ENCODE measurements at regions not wholly inside any gene's neighbourhood (a gene's known extent, or its start where the extent isn't known, plus 50 kb on each side); places are given as distances from the start of the nearest gene placed in this dataset.

GRCh38 chr12:59020073-59020946 is 100.0 kb upstream of the LRIG3 start:
- DNase-seq (ENCODE audit: insufficient read length, low spot score) = no peak
- FAIRE-seq = no peak
- no peak for TF ChIP-seq PAX5 (IDR thresholded peaks at IDR 0.05; ENCODE audit: insufficient read depth, low read length, severe bottlenecking)
- no peak for TF ChIP-seq POU2F2 (IDR thresholded peaks at IDR 0.05; ENCODE audit: low read depth, low read length)
- TF ChIP-seq POLR2AphosphoS5 (IDR thresholded peaks at IDR 0.05; ENCODE audit: low read depth, low read length) = no peak
- TF ChIP-seq SPI1 (IDR thresholded peaks at IDR 0.05; ENCODE audit: low read depth, low read length) = no peak
- no peak for TF ChIP-seq TAF1 (IDR thresholded peaks at IDR 0.05; ENCODE audit: low read depth, low read length)
- TF ChIP-seq POLR2A (IDR thresholded peaks at IDR 0.05; ENCODE audit: low read depth, low read length) = no peak

- no peak for DNase-seq (ENCODE audit: insufficient read length, low spot score)
- TF ChIP-seq POLR2A (IDR thresholded peaks at IDR 0.05; ENCODE audit: low read depth, low read length) (no peak), POLR2AphosphoS5 (IDR thresholded peaks at IDR 0.05; ENCODE audit: low read depth, low read length) (no peak), PAX5 (IDR thresholded peaks at IDR 0.05; ENCODE audit: insufficient read depth, low read length, severe bottlenecking) (no peak), POU2F2 (IDR thresholded peaks at IDR 0.05; ENCODE audit: low read depth, low read length) (no peak), TAF1 (IDR thresholded peaks at IDR 0.05; ENCODE audit: low read depth, low read length) (no peak), SPI1 (IDR thresholded peaks at IDR 0.05; ENCODE audit: low read depth, low read length) (no peak)
- FAIRE-seq = no peak
These were observed 94.6 kb upstream of the LRIG3 start for GRCh38 chr12:59014885-59015284.

GRCh38 chr12:59010941-59011340 is 90.6 kb upstream of the LRIG3 start:
- no peak for TF ChIP-seq POLR2A (IDR thresholded peaks at IDR 0.05; ENCODE audit: low read depth, low read length)
- no peak for TF ChIP-seq TAF1 (IDR thresholded peaks at IDR 0.05; ENCODE audit: low read depth, low read length)
- no peak for TF ChIP-seq PAX5 (IDR thresholded peaks at IDR 0.05; ENCODE audit: insufficient read depth, low read length, severe bottlenecking)
- TF ChIP-seq POU2F2 (IDR thresholded peaks at IDR 0.05; ENCODE audit: low read depth, low read length) = no peak
- no peak for TF ChIP-seq SPI1 (IDR thresholded peaks at IDR 0.05; ENCODE audit: low read depth, low read length)
- no peak for TF ChIP-seq POLR2AphosphoS5 (IDR thresholded peaks at IDR 0.05; ENCODE audit: low read depth, low read length)
- DNase-seq (ENCODE audit: insufficient read length, low spot score) = no peak
- no peak for FAIRE-seq

GRCh38 chr12:59010118-59010517 is 89.8 kb upstream of the LRIG3 start:
- TF ChIP-seq POU2F2 (IDR thresholded peaks at IDR 0.05; ENCODE audit: low read depth, low read length) (no peak), PAX5 (IDR thresholded peaks at IDR 0.05; ENCODE audit: insufficient read depth, low read length, severe bottlenecking) (no peak), POLR2AphosphoS5 (IDR thresholded peaks at IDR 0.05; ENCODE audit: low read depth, low read length) (no peak), TAF1 (IDR thresholded peaks at IDR 0.05; ENCODE audit: low read depth, low read length) (no peak)
- no peak for DNase-seq (ENCODE audit: insufficient read length, low spot score)
- FAIRE-seq = no peak

- TF ChIP-seq POLR2A (IDR thresholded peaks at IDR 0.05; ENCODE audit: low read depth, low read length) (no peak), POLR2AphosphoS5 (IDR thresholded peaks at IDR 0.05; ENCODE audit: low read depth, low read length) (no peak), SPI1 (IDR thresholded peaks at IDR 0.05; ENCODE audit: low read depth, low read length) (no peak), POU2F2 (IDR thresholded peaks at IDR 0.05; ENCODE audit: low read depth, low read length) (no peak), PAX5 (IDR thresholded peaks at IDR 0.05; ENCODE audit: insufficient read depth, low read length, severe bottlenecking) (no peak), TAF1 (IDR thresholded peaks at IDR 0.05; ENCODE audit: low read depth, low read length) (no peak)
- FAIRE-seq (no peak), DNase-seq (ENCODE audit: insufficient read length, low spot score) (no peak)
These were observed 87.3 kb upstream of the LRIG3 start for GRCh38 chr12:59007620-59008019.

- DNase-seq (ENCODE audit: insufficient read length, low spot score) (no peak), FAIRE-seq (no peak)
- TF ChIP-seq POLR2A (IDR thresholded peaks at IDR 0.05; ENCODE audit: low read depth, low read length) (no peak), SPI1 (IDR thresholded peaks at IDR 0.05; ENCODE audit: low read depth, low read length) (no peak), POU2F2 (IDR thresholded peaks at IDR 0.05; ENCODE audit: low read depth, low read length) (no peak), POLR2AphosphoS5 (IDR thresholded peaks at IDR 0.05; ENCODE audit: low read depth, low read length) (no peak), TAF1 (IDR thresholded peaks at IDR 0.05; ENCODE audit: low read depth, low read length) (no peak), PAX5 (IDR thresholded peaks at IDR 0.05; ENCODE audit: insufficient read depth, low read length, severe bottlenecking) (no peak)
These were observed 85.1 kb upstream of the LRIG3 start for GRCh38 chr12:59005193-59005955.

- DNase-seq (ENCODE audit: insufficient read length, low spot score) (no peak), FAIRE-seq (no peak)
- TF ChIP-seq POLR2AphosphoS5 (IDR thresholded peaks at IDR 0.05; ENCODE audit: low read depth, low read length) = no peak
- TF ChIP-seq SPI1 (IDR thresholded peaks at IDR 0.05; ENCODE audit: low read depth, low read length) = no peak
- no peak for TF ChIP-seq POLR2A (IDR thresholded peaks at IDR 0.05; ENCODE audit: low read depth, low read length)
- no peak for TF ChIP-seq POU2F2 (IDR thresholded peaks at IDR 0.05; ENCODE audit: low read depth, low read length)
- no peak for TF ChIP-seq TAF1 (IDR thresholded peaks at IDR 0.05; ENCODE audit: low read depth, low read length)
- no peak for TF ChIP-seq PAX5 (IDR thresholded peaks at IDR 0.05; ENCODE audit: insufficient read depth, low read length, severe bottlenecking)
These were observed 84.2 kb upstream of the LRIG3 start for GRCh38 chr12:59004456-59004855.

GRCh38 chr12:58995666-58996363 is 75.5 kb upstream of the LRIG3 start:
- TF ChIP-seq PAX5 (IDR thresholded peaks at IDR 0.05; ENCODE audit: insufficient read depth, low read length, severe bottlenecking) = no peak
- TF ChIP-seq TAF1 (IDR thresholded peaks at IDR 0.05; ENCODE audit: low read depth, low read length) = no peak
- TF ChIP-seq SPI1 (IDR thresholded peaks at IDR 0.05; ENCODE audit: low read depth, low read length) = no peak
- TF ChIP-seq POLR2A (IDR thresholded peaks at IDR 0.05; ENCODE audit: low read depth, low read length) = no peak
- no peak for TF ChIP-seq POLR2AphosphoS5 (IDR thresholded peaks at IDR 0.05; ENCODE audit: low read depth, low read length)
- TF ChIP-seq POU2F2 (IDR thresholded peaks at IDR 0.05; ENCODE audit: low read depth, low read length) = no peak
- DNase-seq (ENCODE audit: insufficient read length, low spot score) (no peak), FAIRE-seq (no peak)
